Effector CD8-positive, alpha-beta T cell (primary cell): ENCODE measurements at regions not wholly inside any gene's neighbourhood (a gene's known extent, or its start where the extent isn't known, plus 50 kb on each side); places are given as distances from the start of the nearest gene placed in this dataset.
"Not testable (repeated sequence)": the region's sequence is repeated elsewhere in the genome, so short reads cannot be mapped to it uniquely, and the experiment has no call there.

Source experiments
- DNase-seq: peaks from one replicate; lab custom pipeline; 2025; lab: John Stamatoyannopoulos, UW

DNA sequence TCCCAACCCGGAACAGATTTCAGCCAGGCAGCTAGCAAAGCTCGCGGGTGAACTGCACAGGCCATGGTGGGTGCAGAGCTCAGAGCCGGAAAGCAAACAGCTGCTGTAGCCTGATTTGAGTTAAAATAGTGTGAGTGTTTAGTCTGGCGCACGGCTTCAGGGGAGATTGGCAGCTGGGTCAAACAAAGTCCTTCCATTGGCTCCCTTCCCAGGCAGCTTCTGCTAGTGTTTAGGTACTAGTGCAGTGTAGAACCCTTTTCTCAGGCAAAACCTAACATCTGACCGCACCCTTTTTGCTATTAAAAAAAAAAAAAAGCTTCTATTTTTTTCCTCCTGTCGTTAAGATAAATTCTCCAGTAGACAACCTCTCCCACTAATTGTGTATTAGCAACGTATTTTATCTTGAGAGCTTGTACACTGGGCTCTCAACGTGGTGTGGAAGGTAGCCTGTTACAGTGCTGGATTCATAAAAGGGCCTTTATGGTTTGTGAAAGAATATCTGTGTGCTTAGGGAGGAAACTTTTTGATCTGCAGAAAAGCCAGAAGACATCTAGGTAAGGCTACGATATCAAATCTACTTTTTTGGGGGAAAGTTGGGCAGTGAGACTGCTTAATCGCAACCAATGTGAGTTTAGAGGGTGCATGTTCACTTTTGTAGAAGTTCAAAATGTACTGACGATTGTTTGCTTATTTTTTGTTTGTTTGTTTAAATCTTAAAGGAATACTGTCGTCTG is 689.6 kb downstream of the USP25 start:
- DNase-seq = no peak

DNA sequence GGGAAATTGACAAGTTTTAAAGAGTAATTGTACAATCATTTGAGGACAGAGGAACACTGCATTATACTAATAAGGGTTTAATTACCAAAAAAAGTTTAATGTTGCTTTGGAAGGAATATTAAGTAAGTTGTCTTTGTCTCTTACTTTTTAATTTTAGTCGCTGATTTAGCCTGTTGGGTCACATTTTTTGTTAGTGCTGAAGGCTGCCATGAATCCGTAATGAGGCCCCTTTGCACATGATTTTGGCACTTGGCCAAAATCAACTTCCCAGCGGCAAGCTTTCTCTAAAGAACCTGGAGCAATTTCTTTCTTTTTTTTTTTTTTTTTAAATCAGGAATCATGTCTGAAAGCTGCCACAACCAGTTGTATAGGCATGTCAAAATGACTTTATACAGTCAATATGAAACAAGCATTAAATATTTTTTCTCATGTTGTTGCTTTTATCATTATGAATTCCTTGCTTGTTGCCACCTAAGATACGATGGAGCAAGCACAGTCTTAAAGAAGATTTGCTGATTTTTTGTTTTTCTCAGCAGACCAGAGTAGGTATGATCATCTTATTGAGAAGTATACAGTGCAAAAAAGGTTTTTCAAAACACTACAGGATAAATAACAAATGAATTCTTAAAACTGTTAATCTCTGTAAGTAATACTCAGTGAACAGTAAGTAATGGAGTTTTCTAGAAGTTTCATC is 690.4 kb downstream of the USP25 start:
- no peak for DNase-seq

DNA sequence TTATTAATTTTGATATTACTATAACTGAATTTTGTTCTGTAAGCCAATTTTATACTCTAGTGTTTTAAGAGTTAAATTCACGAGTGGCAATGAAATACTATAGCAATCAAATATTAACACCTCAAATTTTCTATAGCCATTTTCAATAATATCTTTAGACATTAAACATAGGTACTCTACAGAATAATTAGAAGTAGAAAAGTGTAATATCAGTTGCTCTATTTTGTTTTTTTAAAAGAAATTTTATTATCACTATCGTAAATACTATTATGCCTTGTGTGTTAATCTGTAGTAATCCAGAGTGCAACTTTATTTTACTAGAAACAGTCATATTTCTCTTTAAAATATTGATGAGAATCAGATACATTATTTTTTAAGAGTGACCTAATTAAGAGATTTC is 691.2 kb downstream of the USP25 start:
- no peak for DNase-seq

DNA sequence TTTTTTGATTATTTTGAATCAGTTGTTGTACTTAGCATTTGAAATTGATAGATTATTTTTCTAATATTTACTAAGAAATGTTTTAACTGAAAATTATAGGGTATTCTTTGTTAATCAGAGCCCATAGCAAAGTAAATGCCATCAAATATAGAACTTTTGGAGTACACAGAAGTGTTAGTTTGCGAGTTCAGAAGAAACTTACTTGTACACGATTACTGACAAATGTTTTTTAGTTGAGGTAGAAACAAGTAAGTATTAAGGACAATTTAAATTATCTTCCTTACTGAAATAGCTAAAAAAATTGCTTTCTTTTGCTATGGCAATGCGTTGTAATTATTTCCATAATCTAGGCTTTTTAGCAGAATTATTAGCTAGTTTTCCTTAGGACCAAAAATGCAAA is 692.2 kb downstream of the USP25 start:
- DNase-seq = no peak

DNA sequence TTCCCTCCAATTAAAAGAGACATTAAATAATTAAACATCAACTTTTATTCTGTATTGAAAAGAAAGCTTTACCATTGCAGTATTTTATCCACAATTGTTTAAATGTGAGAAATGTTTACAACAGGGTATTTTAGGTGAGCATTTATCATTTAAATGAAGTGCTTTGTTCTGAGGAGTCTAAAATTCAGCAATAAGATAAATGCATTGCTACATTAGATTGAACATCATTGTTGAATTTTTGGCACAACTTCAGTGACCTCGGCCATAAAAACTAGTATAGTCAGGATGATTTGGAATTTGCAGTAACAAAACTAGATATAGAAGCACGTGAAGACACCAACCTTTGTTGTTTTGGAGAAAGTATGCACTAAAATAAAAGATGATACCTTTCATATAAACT is 692.9 kb downstream of the USP25 start:
- DNase-seq = no peak

DNA sequence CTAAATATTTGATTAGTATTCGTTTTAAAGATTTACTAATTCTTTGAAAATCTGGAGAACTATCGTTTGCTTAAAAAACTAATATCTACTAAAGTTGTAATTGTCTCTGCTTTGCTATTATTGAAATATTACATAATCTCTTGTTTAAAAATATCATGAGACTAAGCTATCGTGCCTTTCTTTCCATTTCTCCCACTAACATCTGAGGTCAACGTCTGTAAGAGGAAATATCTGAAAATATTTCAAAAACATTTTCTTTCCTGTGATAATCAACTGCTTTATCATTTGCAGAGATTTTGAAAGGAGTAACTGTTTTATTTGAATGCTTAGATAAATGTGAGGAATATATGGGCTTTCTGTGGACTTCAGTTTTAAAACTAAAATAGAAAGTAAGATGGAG is 694.1 kb downstream of the USP25 start:
- no peak for DNase-seq

DNA sequence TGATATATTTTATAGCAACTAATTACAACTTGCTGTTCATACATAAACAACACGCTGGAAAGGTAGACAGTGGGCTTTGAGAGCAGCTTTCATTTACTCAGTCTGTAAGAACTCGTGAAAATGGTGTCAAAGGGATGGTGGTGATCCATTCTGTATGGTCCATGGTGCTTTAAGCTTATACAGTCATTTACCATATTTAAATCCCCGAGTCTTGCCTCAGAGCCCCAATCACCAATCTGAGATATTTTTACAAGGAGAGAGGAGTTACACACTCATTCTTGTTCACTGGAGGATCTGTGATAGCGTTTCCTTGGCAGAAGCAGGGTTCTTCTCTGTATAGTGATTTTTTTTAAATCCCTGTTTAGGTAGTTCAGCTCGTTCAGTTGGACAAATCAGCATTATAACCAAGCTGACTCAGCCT is 694.6 kb downstream of the USP25 start:
- no peak for DNase-seq

DNA sequence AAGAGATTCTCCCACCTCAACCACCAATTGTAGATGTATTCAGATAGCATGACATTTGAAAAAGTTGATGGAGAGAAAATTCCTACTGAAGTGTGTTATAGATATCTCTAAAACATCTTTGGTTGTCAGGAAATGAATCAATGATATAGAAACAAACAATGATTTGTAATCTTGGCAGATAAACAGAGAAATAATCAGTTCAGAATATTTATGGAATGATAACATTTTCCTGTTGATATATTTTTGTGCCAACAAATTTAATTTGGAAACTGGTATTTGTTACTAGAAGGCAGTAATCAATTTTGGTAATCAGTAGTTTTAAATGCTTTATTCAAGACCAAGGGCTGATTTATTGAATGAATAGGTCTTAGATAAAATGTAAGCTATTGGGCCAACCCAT is 695.6 kb downstream of the USP25 start:
- no peak for DNase-seq

DNA sequence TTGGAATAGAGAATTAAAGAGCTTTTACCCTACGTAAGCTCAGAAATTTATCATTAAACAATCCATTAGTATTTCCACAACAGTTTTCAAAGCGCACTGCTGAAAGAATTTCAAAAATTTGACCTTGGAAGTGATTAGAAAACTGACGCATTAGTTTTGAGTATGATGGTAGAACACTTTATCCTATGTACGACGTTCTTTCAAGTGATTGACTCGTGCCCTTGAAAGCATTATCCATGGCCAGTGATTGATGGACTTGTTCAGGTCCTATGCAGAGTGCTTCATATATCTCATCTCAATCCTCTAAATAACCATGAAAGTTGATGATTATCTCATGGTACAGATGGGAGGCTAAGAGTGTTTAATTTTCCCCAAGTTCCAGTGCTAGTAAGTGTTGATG is 697.2 kb downstream of the USP25 start:
- no peak for DNase-seq

DNA sequence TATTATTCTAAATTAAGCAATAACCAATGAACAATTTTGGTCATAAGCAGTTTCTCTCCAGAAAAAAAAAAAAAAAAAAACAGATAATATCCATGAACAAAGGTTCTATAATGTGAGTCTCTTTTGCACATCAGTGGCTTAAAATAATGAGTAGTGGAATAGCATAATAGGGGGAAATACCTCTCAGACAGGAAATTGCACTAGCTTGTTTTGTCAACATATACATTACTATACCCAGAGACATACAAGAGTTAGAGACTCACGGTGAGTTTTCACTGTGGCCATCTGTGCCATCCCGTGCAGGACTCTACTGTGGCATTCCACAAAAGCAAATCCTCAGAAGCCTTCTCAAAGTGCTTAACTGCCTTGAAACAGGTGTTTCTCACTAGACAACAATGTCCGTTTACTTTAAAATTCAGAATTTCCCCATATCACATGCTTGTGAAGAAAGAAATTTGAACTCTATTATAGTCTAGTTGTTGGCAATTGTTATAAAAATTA is 697.9 kb downstream of the USP25 start:
- DNase-seq = no peak

DNA sequence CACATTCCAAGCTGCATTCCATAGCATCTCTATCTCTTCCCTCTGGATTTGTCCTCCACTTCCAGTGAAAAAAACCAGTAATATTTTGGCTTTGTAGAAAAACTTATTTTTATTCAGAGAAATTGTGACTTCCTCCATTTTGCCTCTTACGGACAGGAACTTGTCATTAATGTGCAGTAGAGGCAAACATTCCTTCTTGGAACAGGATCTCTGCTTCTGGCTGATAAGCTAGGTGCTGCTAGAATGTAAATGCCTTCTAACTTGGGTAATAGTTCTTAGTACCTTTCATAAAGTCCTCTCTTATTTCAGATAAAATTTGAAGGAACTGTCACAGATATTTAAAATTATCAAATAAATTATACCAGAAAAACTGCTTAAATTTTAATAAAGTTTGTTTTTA is 707.8 kb downstream of the USP25 start:
- DNase-seq = no peak

DNA sequence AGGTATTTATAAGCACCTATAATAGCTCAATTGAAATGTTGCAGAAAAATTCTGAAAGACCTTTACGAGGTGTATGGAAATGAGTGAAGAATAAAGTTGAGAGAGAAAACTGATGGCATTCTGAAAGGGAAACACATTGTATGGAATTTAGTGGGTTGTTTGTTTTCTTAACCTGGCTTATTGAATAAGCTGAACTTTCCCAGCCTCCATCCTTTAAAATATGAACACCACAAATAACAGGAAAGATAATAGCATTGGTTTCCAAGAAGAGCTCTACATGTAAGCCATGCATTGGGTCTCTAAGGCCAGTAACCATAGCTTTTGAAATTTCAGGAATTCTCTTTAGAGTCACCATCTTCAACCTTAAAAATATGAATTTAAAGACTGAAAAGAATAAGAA is 709.0 kb downstream of the USP25 start:
- no peak for DNase-seq

DNA sequence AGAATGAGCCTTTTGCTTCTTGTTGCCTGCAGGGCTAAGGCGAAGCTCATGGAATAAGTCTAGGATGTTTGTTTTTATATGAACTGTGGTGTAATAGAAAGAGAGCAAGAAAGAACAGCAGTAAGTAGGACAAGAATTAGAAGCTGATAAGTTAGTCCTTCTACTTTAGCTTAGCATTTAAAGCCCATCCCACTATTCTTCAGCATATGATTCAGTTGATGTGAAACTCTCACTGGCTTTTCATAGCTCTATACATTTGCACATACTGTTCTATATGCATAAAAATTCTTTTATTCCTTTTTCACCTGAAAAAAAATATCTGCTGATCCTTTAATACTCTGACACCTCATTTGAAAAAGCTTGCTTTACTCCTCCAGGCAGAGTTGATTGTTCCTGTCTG is 712.0 kb downstream of the USP25 start:
- no peak for DNase-seq

DNA sequence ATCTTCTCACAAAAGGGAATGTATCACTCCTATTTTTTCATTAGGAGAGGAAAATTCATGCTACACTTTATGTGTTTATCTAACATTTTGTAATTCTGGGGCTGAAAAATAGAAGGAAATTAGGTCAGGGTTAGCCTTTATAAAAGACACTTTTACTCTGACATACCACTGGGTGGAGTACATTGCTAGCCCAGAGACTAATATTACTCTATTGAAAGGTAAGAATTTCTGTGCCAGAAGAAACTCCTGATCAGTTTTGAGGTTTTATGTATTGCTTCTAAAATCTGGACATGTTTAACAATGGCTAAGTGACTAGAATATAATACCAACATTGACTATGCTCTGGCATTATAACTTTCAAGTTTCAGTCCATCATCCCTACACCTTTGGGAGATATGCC is 724.6 kb downstream of the USP25 start:
- DNase-seq = no peak

DNA sequence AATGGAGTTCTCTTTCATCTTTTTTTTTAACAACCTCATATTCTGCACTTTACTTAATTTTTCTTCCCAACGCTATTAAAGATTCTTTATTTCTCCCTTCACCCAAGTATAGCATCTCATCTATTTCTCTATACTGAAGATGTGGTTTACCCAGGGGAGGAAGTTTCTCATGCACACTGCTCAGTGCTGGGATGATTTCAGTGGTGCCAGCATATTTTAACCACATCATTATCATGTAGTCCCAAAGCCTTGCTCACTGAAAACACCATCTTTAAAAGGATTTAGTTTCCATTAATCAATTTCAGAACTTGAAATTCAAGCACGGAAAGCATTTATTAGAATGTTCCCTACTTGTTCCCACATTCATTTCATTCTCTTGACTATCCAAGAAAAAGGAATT is 725.7 kb downstream of the USP25 start:
- DNase-seq = no peak

DNA sequence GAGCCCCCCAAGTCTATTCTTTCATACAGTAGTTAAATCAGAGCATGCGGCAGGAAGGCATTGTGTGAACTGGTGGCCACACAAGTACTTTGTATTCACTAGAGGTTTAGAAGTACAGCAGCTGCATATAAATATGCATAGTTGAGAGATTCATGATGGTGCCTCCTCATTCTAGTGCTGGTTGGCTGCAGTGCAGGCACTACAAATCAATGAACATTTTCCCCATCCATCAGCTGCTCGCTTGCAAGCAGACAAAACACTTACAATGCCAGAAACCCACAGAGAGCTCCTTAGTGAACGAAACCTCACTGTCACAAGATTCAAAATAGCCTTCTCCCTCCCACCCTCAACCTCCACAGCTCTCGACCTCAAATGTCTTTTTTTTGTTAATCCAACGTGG is 726.2 kb downstream of the USP25 start:
- no peak for DNase-seq

DNA sequence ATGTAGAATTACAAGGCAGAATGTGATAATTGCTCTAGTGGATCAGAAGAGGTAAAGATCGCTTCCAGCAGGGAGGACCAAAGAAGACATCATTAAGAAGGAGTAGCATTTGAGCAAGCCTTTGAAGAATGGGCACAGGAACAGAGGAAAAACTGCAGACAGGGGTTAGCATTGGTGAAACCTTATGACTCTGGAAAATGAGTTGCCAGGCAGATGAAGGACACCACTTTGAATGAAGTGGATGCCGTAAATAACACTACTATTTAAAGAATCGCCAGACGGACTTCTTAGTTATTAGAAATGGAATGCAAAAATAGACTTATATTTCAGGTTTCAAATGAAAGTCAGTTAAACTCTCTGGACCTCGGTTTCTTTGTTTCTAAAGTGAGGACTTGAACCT is 727.7 kb downstream of the USP25 start:
- DNase-seq = no peak

DNA sequence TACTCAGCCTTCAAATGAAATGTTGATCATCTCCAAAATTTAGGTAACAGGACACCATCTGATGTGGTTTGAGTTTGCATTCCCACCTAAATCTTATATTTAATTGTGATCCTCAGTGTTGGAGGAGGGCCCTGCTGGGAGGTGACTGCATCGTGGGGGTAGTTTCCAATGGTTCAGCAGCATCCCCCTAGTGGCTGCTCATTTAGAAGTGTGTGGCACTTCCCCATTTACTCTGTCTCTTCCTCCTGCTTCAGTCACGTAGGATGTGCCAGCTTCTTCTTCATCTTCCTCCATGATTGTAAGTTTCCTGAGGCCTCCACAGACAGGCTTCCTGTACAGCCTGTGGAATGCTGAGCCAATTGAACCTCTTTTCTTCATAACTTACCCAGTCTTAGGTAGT is 731.2 kb downstream of the USP25 start:
- DNase-seq = no peak

DNA sequence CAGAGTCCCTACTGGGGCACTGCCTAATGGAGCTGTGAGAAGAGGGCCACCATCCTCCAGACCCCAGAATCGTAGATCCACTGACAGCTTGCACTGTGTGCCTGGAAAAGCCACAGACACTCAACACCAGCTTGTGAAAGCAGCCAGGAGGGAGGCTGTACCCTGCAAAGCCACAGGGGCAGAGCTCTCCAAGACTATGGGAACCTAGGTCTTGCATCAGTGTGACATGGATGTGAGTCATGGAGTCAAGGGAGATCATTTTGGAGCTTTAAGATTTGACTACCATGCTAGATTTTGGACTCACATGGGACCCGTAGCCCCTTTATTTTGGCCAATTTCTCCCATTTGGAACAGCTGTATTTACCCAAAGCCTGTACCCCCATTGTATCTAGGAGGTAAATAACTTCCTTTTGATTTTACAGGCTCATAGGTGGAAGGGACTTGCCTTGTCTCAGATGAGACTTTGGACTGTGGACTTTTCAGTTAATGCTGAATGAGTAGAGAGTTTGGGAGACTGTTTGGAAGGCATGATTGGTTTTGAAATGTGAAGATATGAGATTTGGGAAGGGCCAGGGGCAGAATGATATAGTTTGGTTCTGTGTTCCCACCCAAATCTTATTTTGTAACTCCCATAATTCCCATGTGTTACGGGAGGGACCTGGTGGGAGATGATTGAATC is 734.6 kb downstream of the USP25 start:
- DNase-seq = not testable (repeated sequence)

DNA sequence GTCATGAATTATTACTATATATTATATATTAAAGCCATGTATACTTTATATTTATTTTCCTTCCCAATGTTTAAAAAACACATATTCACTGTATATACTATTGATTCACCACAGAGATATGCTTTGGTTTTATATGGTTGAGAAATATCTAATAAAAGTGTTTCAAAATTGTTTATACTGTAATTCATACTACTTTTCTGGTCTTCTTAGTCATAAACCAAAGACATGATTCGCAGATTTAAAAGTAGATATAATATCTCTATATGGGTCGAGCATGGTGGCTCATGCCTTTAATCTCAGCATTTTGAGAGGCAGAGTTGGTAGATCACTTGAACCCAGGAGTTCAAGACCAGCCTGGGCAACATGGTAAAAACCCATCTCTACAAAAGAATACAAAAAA is 738.4 kb downstream of the USP25 start:
- DNase-seq = no peak

DNA sequence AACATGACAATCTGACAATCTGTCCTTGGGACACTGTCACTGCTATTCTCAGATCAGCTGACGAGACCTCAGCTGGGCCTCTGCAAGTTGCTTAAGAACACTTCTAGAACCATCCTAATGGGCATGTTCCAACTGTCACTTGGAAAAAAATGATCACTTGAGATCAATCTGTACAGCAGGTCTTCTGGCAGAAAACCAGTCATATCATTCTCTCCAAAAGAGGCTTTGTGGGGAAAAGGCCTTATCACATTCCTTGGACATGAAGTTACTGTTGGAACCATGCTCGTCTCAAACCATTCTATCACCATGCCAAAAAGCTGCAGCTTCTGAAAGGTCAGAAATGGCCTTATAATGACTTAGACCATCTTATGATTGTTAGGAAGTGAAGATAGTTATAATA is 744.2 kb downstream of the USP25 start:
- DNase-seq = no peak

DNA sequence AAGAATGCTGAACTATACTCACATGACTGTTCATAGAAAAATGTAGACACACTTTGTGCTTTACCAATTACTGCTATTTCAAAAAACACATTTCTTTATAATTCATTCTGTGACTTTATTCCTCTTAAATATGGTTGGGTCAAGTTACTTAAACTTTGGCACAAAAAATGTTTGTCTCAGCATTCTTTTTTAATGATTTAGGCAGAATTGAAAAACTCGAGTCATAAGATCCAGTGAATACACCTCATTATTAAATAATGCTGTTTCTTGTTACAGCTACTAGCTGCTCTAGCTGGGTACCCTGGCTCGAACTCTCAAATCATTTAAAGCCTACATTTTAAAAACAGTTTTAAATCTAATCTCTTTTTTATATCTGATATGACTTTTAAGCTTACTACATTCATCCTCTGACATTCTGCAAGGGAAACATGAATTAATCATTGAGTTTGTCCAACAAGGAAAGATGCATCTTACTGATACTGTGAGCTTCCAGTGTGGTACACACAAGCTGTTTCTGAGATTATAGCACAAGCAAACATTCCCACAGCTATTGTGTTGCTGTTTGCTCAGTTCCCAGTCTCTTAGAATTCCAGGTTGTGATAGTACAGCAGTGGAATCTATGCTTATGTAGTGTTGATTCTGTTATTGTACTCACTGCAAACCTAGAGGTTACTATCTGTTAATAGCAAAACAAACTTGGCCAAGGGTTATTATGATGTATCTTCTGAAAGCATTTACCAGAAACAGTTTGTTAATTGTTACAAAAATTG is 746.5 kb downstream of the USP25 start:
- DNase-seq = no peak
